22Rv1 (cell line): ENCODE measurements at regions not wholly inside any gene's neighbourhood (a gene's known extent, or its start where the extent isn't known, plus 50 kb on each side); places are given as distances from the start of the nearest gene placed in this dataset.

Experiments used
- H3K27ac ChIP-seq: fragments of 450-650 bp; 2 replicates; pipeline ENCODE4 v1.5.1; 2017
- ZFX ChIP-seq: fragments of 450-650 bp; IDR thresholded peaks from 2 replicates; pipeline ENCODE4 v1.6.1; 2017; ENCODE audit warnings: antibody characterized with exemption, borderline replicate concordance
- TF ChIP-seq, protein P1 (sequence below): fragments of 450-650 bp; IDR thresholded peaks from 2 replicates; pipeline ENCODE4 v1.5.1; 2017; ENCODE audit warnings: mild to moderate bottlenecking

DNA sequence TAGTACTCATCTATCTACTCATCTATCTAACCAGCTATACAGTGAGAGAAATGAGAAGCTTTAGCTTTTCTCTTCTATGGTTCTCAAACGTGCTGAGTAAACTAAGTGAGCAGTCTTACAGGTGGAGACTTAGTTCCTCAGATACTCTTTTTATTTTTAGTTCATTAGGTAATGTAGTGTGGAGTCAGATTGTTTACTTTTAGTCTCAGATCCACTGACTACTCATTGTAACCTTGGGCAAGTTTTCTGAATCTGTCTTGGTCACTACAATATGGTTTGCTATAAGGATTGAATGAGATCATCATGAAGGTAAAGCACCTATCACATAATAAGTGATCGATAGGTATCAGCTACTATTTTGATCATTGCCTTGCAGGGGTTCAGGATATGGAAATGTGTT is 160.1 kb downstream of the RAB38 start:
- TF ChIP-seq ZFX, result no peak
- TF ChIP-seq, protein P1, sequence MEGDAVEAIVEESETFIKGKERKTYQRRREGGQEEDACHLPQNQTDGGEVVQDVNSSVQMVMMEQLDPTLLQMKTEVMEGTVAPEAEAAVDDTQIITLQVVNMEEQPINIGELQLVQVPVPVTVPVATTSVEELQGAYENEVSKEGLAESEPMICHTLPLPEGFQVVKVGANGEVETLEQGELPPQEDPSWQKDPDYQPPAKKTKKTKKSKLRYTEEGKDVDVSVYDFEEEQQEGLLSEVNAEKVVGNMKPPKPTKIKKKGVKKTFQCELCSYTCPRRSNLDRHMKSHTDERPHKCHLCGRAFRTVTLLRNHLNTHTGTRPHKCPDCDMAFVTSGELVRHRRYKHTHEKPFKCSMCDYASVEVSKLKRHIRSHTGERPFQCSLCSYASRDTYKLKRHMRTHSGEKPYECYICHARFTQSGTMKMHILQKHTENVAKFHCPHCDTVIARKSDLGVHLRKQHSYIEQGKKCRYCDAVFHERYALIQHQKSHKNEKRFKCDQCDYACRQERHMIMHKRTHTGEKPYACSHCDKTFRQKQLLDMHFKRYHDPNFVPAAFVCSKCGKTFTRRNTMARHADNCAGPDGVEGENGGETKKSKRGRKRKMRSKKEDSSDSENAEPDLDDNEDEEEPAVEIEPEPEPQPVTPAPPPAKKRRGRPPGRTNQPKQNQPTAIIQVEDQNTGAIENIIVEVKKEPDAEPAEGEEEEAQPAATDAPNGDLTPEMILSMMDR, result no peak
- H3K27ac ChIP-seq, result no peak overlapping the region

GRCh38 chr11:88013508-88014065 is 161.7 kb downstream of the RAB38 start:
- no peak overlapping the region for H3K27ac ChIP-seq
- TF ChIP-seq, protein P1, result no peak
- no peak for TF ChIP-seq ZFX

- TF ChIP-seq ZFX, result no peak
- TF ChIP-seq, protein P1, result no peak
- no peak overlapping the region for H3K27ac ChIP-seq
Measured at GRCh38 chr11:88012456-88012855, 162.8 kb downstream of the RAB38 start.

DNA sequence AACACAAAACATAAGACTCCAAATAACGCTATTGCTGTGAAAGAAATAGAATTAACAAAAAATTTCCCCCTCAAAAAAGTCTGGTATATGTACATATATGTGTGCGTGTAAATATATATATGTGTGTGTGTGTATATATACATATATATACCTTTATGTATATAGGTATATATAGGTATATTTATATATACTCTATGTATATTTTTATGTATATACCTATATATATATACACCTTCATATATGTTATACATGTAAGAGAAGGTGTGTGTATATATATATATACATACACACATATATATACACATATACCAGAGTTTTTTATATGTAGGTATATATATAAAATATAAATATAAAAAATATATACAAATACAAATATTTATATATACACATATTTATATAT is 199.2 kb downstream of the RAB38 start:
- TF ChIP-seq, protein P1, result no peak
- TF ChIP-seq ZFX, result no peak

GRCh38 chr11:87974797-87975196 is 200.4 kb downstream of the RAB38 start:
- no peak for TF ChIP-seq ZFX
- TF ChIP-seq, protein P1, result no peak
- no peak overlapping the region for H3K27ac ChIP-seq

More for the DNA sequence above, 199.2 kb downstream of the RAB38 start:
- no peak overlapping the region for H3K27ac ChIP-seq

DNA sequence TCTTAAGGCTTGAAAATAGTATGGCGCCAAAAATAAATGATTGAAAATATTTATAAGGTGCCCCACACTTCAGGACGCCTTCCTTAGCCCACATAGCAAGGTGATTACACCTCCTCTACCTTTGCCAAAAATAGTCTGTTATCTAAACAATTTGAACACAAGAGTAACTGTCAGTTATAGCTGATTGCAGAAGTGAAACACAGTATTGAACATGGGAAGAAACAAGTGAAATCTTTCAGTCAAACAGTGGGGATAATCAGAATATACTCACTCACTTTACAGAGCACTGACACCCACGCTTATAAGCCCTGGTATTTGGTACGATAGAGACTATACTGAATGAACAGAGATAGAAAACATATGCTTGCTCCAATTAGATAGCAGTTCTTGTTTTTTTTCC is 203.1 kb downstream of the RAB38 start:
- TF ChIP-seq, protein P1, result no peak
- no peak for TF ChIP-seq ZFX
- no peak overlapping the region for H3K27ac ChIP-seq

- TF ChIP-seq, protein P1, result no peak
- no peak for TF ChIP-seq ZFX
- no peak overlapping the region for H3K27ac ChIP-seq
Measured at GRCh38 chr11:87971354-87971753, 203.9 kb downstream of the RAB38 start.
